DOHH2 (cell line): ENCODE measurements at regions not wholly inside any gene's neighbourhood (a gene's known extent, or its start where the extent isn't known, plus 50 kb on each side); places are given as distances from the start of the nearest gene placed in this dataset.

Experiments used
- CTCF ChIP-seq: fragments of 200-600 bp; sonication (generic); IDR thresholded peaks from one replicate; pipeline ENCODE4 v1.5.1; 2014; ENCODE audit warnings: antibody characterized with exemption, mild to moderate bottlenecking, low read depth, low read length; ENCODE audit not compliant: poor library complexity, severe bottlenecking
- EZH2phosphoT487 ChIP-seq: fragments of 200-600 bp; sonication (generic); IDR thresholded peaks from 2 replicates; pipeline ENCODE4 v1.6.1; 2017; ENCODE audit warnings: borderline replicate concordance, mild to moderate bottlenecking, antibody characterized with exemption, low read length, moderate library complexity, mixed read lengths

- TF ChIP-seq CTCF = no peak
- TF ChIP-seq EZH2phosphoT487 = no peak
These were observed 233.5 kb downstream of the WDR11 start for GRCh38 chr10:121084675-121085070.
